Kidney tubule cell (primary cell): ENCODE measurements at regions not wholly inside any gene's neighbourhood (a gene's known extent, or its start where the extent isn't known, plus 50 kb on each side); places are given as distances from the start of the nearest gene placed in this dataset.

Experiments
- DNase-seq: peaks from one replicate; pipeline ENCODE4 v3.0.0-alpha.2; 2018; ENCODE audit warnings: low spot score

DNA sequence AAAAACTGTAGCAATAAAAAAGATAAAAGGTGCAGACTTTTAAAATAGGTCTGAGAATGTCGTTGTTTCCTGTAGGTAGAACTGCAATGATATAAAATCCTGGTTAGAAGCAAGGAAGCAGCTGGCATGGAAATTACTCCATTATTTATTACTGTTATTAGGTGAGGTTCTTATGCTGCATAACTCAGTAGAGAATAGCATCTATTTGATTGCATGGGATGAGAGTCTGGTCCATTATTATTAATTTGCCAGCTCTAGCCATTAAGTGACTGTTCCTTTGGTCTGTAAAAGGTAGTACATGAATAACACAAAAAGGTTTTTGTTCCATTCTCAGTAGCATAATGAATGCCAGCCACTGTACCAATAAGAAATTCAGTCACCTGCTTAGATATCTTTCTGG, 358.6 kb downstream of the RBM43 start:
- no peak for DNase-seq

DNA sequence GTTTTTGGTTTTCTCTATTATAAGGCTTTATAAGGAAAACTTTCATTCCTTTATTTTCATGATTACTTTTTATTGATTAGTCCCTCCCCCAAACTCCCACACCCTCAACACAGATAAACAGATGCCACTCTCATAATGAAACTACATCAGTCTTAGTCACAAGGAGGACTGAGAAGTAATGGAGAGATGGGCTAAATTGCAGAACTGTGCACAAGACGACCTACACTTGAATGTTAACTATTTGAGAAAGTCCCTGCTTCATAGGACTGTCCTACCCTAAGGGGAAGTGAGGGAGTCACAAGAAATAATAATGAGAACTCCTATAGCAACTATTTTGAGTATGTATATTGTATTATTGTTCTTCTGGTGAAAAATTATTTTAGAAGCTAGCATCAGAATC, 360.8 kb downstream of the RBM43 start:
- no peak for DNase-seq

DNA sequence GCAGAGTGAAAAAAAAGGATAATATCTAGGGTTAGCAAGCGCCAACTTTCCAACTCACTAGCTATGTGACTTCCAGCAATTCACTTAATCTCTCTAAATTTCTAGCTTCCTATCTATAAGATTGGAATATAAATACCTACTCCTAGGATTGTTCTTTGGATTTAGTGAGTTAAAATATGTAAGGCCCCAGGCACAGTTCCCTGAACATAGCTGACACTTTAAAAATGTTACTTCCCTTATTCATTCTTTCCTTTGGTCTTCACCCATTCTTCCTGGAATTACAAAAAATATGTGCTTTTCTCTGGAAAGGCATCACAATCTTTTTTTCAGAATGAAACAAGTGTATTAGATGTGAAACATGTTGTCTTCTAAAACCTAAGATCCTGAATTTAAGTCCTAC, 365.7 kb downstream of the RBM43 start:
- no peak for DNase-seq

GRCh38 chr2:150889141-150889540, 372.5 kb downstream of the RBM43 start:
- no peak for DNase-seq

DNA sequence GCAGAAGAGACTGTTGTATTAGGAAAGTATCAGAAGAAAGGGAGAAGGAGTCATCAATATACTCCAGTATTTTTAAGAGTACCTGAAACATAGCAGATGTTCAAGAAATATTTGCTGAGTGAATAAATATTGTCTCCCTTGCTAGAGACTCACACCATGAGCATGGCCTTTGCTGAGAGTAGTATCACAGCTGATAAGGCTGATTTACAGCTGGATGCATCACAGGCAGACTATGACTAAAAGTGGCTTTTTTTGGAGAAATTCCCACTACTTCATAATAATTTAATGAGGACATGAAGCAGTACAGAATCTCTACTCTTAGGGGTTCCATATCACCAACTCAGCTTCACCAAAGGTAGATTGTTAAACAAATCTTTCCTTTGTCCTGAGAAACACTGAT, 373.3 kb downstream of the RBM43 start:
- DNase-seq = no peak

GRCh38 chr2:150887926-150888325, 373.7 kb downstream of the RBM43 start:
- DNase-seq = no peak

DNA sequence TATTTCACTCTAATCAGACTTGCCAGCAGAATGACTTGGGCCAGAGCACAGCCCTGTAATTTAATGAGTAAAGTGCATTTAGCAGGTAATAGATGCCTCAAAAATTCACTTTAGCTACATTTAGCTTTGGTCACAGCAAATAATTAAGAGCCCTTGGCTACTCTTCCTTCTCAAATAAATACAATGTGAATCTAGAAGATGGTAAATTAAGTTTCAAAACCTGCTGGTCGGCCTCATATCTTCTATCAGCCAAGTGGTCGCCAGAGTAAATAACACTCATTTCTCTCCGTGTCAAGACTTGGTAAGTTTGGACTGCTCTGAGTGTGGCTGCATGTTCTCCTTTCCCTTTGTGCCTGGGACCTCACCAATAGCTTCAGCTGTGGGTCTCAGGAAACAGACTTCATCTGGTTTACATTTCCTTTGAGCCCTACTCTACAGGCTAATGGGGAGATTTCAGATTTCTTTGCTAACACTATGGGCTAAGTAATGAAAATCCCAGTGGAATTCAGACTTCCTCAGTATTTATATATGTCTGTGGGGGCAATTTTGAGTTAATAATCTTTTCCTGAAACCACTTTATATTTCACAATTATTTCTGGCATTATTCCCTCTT, 375.8 kb downstream of the RBM43 start:
- no peak for DNase-seq

- no peak for DNase-seq
These were observed 376.4 kb downstream of the RBM43 start for GRCh38 chr2:150885236-150885635.

- DNase-seq = no peak
These were observed 378.1 kb downstream of the RBM43 start for GRCh38 chr2:150883613-150883895.

GRCh38 chr2:150882751-150883612, 378.7 kb downstream of the RBM43 start:
- no peak for DNase-seq

- no peak for DNase-seq
These were observed 380.7 kb downstream of the RBM43 start for GRCh38 chr2:150880986-150881385.

- DNase-seq = peak; percentile 78
These were observed 383.3 kb downstream of the RBM43 start for GRCh38 chr2:150878356-150878755.

- DNase-seq = no peak
These were observed 385.3 kb downstream of the RBM43 start for GRCh38 chr2:150876251-150876950.

- no peak for DNase-seq
These were observed 385.9 kb upstream of the RND3 start for GRCh38 chr2:150873396-150873772.

- peak; percentile 20 for DNase-seq
These were observed 385.4 kb upstream of the RND3 start for GRCh38 chr2:150872756-150873395.

DNA sequence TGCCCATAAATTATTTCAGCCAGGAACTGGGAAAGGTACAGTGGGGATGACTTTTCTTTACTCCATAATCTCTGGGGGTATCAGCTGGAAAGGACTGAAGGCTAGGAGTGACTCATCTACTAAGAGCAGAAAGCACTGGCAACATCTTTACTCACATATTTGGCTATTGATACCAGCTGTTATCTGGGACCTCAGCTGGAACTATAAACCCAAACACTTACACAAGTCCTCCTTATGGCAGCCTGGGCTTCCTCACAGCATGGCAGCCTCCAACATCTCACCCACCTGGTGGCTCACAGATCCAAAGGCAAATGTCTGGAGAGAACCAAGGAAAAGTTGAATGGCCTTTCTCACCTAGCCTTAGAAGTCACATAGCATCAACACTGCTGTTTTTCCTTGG, 379.0 kb upstream of the RND3 start:
- peak; percentile 2 for DNase-seq

- no peak for DNase-seq
These were observed 376.2 kb upstream of the RND3 start for GRCh38 chr2:150863691-150864090.

- no peak for DNase-seq
These were observed 372.8 kb upstream of the RND3 start for GRCh38 chr2:150860301-150860700.

- DNase-seq = no peak
These were observed 372.4 kb upstream of the RND3 start for GRCh38 chr2:150859877-150860276.

GRCh38 chr2:150859162-150859561, 371.7 kb upstream of the RND3 start:
- no peak for DNase-seq

DNA sequence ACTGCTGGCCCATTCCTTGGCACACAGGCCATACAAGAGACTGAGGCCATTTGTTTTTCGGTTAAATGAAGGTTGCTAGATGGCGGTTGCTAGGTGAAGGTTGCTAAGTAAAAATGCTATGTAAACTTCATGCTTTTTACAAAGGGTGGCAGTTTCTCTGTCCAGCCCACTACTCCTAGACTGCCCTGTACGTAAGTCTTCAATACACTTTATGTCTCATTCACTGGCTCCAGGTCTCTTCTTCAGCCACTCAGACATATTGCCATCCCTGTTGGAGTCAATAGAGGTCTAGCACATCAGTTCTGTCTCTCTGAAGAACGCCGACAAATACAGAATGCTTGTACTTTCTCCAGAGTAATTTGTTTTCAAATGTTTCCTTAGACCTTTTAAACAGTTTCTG, 370.9 kb upstream of the RND3 start:
- no peak for DNase-seq

DNA sequence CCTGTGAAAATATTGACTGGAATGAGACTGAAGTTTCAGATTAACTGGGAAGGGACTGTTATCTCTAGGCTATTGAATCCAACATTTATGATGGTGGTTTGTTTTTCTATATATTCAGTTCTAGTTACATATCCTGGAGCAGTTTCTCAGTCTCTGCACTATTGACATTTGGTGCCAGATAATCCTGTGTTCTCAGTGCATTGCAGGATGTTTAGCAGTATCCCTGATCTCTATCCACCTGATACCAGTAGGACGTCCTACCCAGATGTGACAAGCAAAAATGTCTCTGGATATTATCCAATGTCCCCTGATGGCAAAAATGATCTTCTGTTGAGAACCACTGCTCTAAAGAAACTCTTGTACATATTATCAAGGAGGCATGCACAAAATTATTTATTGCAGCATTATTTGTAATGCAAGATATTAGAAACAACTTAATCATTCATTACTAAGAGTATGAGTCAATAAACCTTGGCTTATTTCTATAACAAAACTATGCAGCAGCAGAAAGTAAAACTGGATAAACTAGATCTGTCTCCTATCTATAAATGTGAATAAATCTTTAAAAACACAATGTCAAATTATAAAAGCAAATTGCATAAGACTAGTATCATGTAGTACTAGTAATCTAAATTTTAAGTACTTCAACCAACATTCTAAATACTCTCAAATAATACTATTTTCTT, 369.3 kb upstream of the RND3 start:
- DNase-seq = no peak
